ENCODE measurements at regions not wholly inside any gene's neighbourhood (a gene's known extent, or its start where the extent isn't known, plus 50 kb on each side); places are given as distances from the start of the nearest gene placed in this dataset.
A peak's percentile ranks its signal among the peaks of the same experiment; 100 is the strongest.
"Not testable (repeated sequence)": the region's sequence is repeated elsewhere in the genome, so short reads cannot be mapped to it uniquely, and the experiment has no call there.

- no peak for DNase-seq (ENCODE audit: low spot score)
- intact Hi-C loops (cut with DNase I): no loop called here
- ATAC-seq: no peak
Measured at GRCh38 chr4:31445526-31445925, 725.4 kb downstream of the PCDH7 start.

GRCh38 chr4:31455612-31456011, 735.4 kb downstream of the PCDH7 start:
- ATAC-seq (no peak), DNase-seq (ENCODE audit: low spot score) (no peak)
- intact Hi-C loops (cut with DNase I): no loop called here

GRCh38 chr4:31458813-31459212, 738.6 kb downstream of the PCDH7 start:
- ATAC-seq (peak; percentile 34), DNase-seq (ENCODE audit: low spot score) (no peak)
- intact Hi-C loops (cut with DNase I): no loop called here

GRCh38 chr4:31461421-31461820, 741.3 kb downstream of the PCDH7 start:
- intact Hi-C loops (cut with DNase I): no loop called here
- no peak for DNase-seq (ENCODE audit: low spot score)
- ATAC-seq: no peak

- intact Hi-C loops (cut with DNase I): no loop called here
- DNase-seq (ENCODE audit: low spot score) (no peak), ATAC-seq (no peak)
Measured at GRCh38 chr4:31467781-31468180, 747.6 kb downstream of the PCDH7 start.

- no peak for DNase-seq (ENCODE audit: low spot score)
- intact Hi-C loops (cut with DNase I): no loop called here
- ATAC-seq: no peak
Measured at GRCh38 chr4:31474221-31474620, 754.1 kb downstream of the PCDH7 start.

- ATAC-seq: no peak
- no peak for DNase-seq (ENCODE audit: low spot score)
- intact Hi-C loops (cut with DNase I): no loop called here
Measured at GRCh38 chr4:31482691-31483090, 762.5 kb downstream of the PCDH7 start.

GRCh38 chr4:31499216-31499615, 779.0 kb downstream of the PCDH7 start:
- intact Hi-C loops (cut with DNase I); ATAC-seq; DNase-seq (ENCODE audit: low spot score): not testable (repeated sequence)

GRCh38 chr4:31516520-31516919, 796.4 kb downstream of the PCDH7 start:
- ATAC-seq (no peak), DNase-seq (ENCODE audit: low spot score) (no peak)
- intact Hi-C loops (cut with DNase I): no loop called here

- ATAC-seq (no peak), DNase-seq (ENCODE audit: low spot score) (no peak)
- intact Hi-C loops (cut with DNase I): no loop called here
Measured at GRCh38 chr4:31518796-31519250, 798.7 kb downstream of the PCDH7 start.

GRCh38 chr4:31530555-31530954, 810.4 kb downstream of the PCDH7 start:
- no peak for DNase-seq (ENCODE audit: low spot score)
- ATAC-seq: no peak
- intact Hi-C loops (cut with DNase I): no loop called here

- no peak for DNase-seq (ENCODE audit: low spot score)
- no peak for ATAC-seq
- intact Hi-C loops (cut with DNase I): no loop called here
Measured at GRCh38 chr4:31538877-31539276, 818.7 kb downstream of the PCDH7 start.

- DNase-seq (ENCODE audit: low spot score) (no peak), ATAC-seq (no peak)
- intact Hi-C loops (cut with DNase I): no loop called here
Measured at GRCh38 chr4:31539284-31540069, 819.3 kb downstream of the PCDH7 start.

- intact Hi-C loops (cut with DNase I): no loop called here
- ATAC-seq (no peak), DNase-seq (ENCODE audit: low spot score) (no peak)
Measured at GRCh38 chr4:31545330-31545729, 825.2 kb downstream of the PCDH7 start.

- no peak for ATAC-seq
- intact Hi-C loops (cut with DNase I): no loop called here
- no peak for DNase-seq (ENCODE audit: low spot score)
Measured at GRCh38 chr4:31545755-31546154, 825.6 kb downstream of the PCDH7 start.

GRCh38 chr4:31548021-31548420, 827.9 kb downstream of the PCDH7 start:
- no peak for ATAC-seq
- intact Hi-C loops (cut with DNase I): no loop called here
- DNase-seq (ENCODE audit: low spot score): no peak

GRCh38 chr4:31548823-31549222, 828.7 kb downstream of the PCDH7 start:
- intact Hi-C loops (cut with DNase I): no loop called here
- ATAC-seq: no peak
- no peak for DNase-seq (ENCODE audit: low spot score)

- intact Hi-C loops (cut with DNase I): no loop called here
- DNase-seq (ENCODE audit: low spot score) (no peak), ATAC-seq (no peak)
Measured at GRCh38 chr4:31549256-31549655, 829.1 kb downstream of the PCDH7 start.

GRCh38 chr4:31557437-31557836, 837.3 kb downstream of the PCDH7 start:
- DNase-seq (ENCODE audit: low spot score) (no peak), ATAC-seq (no peak)
- intact Hi-C loops (cut with DNase I): no loop called here

- no peak for ATAC-seq
- intact Hi-C loops (cut with DNase I): no loop called here
- no peak for DNase-seq (ENCODE audit: low spot score)
Measured at GRCh38 chr4:31573554-31573953, 853.4 kb downstream of the PCDH7 start.

- intact Hi-C loops (cut with DNase I): no loop called here
- no peak for DNase-seq (ENCODE audit: low spot score)
- ATAC-seq: no peak
Measured at GRCh38 chr4:31575504-31575903, 855.3 kb downstream of the PCDH7 start.

Data from sciatic nerve (tissue), 2 donors.